ENCODE measurements at regions not wholly inside any gene's neighbourhood (a gene's known extent, or its start where the extent isn't known, plus 50 kb on each side); places are given as distances from the start of the nearest gene placed in this dataset.
A peak's percentile ranks its signal among the peaks of the same experiment; 100 is the strongest.

DNA sequence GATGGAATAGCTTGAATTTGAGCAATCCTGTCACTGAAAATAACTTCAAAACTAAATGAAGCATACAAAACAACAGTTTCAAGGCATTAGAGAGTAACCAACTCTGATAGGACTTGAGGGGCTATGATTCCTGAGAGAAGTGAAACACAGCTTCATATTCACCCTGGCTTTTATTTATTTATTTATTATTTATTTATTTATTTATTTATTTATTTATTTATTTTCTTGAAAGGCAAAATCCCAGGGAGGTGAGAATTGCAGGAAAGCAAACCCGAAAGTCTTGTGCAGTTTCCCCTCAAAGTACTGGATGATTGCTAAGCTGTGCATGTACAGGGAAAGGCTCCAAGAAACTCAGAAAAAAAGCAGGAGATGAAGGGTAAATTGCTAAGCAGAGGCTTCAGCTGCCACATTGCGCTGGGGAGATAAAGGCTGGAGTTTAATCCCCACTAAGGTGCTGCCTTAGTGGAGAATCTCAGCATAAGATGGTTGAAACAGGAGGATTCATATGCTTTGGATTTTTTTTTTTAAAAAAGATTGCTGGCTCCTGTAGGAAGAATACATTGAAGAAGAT, 72.9 kb upstream of the COL24A1 start:
- DNase-seq (ENCODE audit: low spot score) = no peak

DNA sequence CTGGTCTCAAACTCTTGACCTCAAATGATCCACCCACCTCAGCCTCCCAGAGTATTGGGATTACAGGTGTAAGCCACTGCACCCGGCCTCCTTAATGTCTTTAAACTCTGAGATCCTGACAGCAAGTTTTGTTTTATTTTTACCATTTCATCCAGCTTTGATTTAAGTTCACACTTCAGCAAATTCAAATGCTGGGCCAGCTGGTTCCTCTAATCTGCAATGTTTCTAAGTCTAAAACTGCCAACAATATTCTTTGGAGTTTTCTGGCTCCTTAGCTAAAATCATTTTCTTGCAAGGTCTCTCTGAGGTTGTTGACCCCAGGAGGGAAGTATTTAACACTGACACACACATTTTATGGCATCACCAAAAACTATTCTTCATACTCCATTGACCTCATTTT, 72.0 kb upstream of the COL24A1 start:
- DNase-seq (ENCODE audit: low spot score) = no peak

DNA sequence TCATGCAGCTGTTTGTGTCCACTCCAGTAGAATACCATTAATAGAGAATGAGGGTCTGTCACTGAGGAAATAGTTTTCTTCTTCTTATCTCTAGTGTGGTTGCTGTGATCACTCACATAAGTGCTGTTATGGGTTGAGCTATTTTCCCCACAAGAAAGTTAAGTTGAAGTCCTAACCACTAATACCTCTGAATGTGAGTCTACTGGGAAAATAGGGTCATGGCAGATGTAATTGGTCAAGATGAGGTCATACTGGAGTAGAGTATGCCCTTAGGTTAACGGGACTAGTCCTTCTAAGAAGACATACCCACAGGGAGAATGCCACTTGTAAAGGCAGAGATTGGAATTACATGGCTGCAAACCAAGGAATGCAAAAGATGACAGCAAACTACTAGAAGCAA, 70.5 kb upstream of the COL24A1 start:
- no peak for DNase-seq (ENCODE audit: low spot score)

DNA sequence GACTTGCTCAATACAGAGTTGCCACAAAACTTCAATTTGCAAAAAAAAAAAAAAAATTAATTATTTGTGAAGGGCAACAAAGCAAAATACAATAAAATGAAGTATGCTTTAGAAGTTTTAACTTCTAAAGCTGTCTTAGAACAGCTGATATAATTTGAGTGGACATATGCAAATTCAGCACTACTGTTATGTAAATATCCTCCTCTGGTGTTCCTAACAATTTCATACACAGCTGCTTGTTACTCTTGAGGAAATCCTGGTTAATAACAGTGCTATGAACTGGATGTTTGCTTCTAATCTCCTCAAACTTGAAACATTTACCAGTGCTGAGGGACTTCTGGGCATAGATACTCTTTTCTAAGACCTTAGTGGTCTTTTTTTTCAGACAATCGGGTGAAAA, 69.6 kb upstream of the COL24A1 start:
- no peak for DNase-seq (ENCODE audit: low spot score)

DNA sequence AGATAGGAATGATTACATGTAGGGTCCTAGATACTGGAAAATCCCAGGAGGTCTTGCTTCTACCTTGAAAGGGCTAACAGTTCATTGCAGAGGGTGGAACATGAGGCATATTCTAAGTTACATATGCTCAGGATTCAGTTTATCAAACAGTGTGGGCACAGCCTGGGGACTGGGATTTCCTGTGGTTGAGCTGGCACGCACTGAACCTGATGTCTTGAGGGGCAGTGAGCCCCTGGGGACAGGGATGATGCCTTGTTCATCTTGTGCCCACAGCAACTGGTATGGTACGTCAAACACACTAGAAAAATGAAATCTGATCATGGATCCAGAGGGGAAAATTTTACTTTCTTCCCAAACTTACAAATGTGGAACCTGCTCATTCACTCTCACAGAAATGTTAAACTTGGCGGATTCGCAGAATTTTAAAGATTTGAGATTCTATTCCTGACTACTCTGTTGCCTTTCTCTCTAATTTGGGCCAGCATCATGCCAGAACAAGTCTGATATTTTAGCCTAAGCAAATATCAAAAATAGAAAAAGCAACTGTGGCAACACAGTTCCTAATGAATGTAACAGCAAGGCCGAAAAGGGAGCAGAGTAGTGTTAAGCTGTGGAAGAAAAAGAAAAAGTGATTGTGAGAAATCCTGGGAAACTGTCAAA, 68.2 kb upstream of the COL24A1 start:
- no peak for DNase-seq (ENCODE audit: low spot score)

DNA sequence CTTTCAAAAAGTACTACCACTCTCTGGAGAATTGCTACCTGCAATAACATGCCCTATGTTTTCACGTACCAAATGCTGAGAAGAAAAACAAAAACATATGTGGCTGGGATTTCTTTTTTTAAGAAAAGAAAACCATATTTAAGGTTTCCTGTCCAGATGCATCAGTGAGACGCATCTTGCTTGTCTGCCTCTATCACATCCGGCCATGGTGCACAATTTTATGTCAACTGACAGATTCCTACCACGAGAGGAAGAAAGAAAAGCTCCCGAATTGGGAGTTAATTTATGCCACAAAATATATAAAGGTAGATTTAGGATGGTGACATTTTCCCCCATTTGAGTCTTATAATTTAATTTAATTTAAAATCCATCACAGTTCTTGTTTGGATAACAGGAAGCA, 62.3 kb upstream of the COL24A1 start:
- no peak for DNase-seq (ENCODE audit: low spot score)

DNA sequence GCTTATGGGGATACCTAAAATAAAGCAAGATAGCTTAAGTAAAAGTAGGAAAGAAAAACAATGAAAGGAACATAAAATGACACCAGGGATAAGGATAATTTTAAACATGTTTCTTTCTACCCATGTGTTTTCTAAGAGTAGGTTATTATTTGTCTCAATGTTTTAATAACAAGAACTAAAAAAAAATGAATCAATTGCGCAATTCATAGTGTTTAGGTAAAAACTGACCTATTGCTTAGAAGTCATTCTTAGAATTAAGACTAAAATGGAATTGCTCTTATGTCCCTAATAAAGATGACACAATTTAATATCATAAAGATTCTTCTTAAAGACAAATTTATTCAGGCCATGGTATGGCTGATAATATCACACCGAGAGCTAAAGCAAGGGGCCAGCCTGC, 58.0 kb upstream of the COL24A1 start:
- no peak for DNase-seq (ENCODE audit: low spot score)

DNA sequence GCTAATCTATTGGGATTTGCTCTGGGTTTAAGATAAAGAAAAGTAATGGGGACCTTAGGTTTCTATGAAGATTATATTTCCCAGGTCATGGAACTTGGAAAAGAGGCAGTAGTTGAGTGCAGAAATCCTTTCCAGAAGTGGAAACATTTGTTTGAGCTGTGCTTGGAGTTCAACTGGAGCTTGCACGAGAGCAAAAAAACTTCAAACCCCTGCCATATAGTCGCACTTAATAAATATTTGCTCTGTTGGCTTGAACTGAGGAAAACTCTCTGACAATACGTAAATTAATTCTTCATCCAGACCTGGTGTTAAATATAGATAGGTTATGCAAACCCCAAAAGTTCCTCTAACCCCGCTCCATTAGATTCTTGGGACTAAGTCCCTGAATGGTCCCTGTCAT, 52.8 kb upstream of the COL24A1 start:
- no peak for DNase-seq (ENCODE audit: low spot score)

DNA sequence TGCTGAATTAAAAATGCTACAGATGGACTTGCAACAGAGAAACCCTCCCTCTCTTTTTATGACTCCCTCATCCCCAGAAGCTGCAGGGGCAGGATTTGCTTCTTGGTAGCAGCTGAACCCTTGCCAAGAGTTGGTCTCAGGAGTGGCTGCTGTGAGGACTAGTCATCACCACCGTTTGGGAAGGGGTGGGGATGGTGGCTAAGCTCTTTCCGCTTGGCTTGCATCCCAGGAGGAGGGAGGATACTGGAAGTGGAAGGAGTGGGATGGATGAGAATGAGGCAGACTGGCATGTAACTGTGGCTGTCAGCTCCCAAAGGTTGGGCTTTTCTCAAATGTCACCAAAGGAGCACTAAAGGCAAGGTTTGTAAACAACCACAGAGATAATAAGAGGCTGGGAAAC, 50.8 kb upstream of the COL24A1 start:
- peak; percentile 53 for DNase-seq (ENCODE audit: low spot score)
